T47D (cell line): ENCODE measurements at regions not wholly inside any gene's neighbourhood (a gene's known extent, or its start where the extent isn't known, plus 50 kb on each side); places are given as distances from the start of the nearest gene placed in this dataset.

Experiments used
- DNase-seq, 2 experiments: peaks; one replicate each; pipeline versions ENCODE4 v3.0.0 to v3.0.0-alpha.2; 2011 to 2012; ENCODE audit warnings: low read depth in 1 of 2, low spot score in 1 of 2
- JUND ChIP-seq: IDR thresholded peaks from 2 replicates; pipeline ENCODE4 v1.6.1; 2012; ENCODE audit warnings: low read depth
- in situ Hi-C: cut with HindIII; loops from 2 replicates; pipeline ENCODE4 v1.10.0; 2016; ENCODE audit warnings: low sequenced_read_pairs, low pct_unique_long_range_greater_than_20kb

DNA sequence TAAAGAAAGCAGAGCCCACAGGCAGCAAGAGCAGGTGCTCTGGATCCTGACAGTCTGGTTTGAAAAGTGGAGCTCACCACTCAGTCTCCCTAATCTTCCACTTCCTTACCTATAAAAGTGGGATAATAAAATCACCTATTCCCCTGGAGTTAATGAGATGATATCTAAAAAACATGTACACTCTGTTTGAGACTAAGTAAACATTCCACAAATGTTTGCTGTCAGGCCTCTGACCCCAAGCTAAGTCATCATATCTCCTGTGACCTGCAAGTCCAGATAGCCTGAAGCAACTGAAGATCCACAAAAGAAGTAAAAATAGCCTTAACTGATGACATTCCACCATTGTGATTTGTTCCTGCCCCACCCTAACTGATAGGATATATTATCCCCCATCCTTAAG, 1324.5 kb downstream of the XPNPEP1 start:
- TF ChIP-seq JUND: no peak
- no peak for DNase-seq
- in situ Hi-C loops: no loop called here

DNA sequence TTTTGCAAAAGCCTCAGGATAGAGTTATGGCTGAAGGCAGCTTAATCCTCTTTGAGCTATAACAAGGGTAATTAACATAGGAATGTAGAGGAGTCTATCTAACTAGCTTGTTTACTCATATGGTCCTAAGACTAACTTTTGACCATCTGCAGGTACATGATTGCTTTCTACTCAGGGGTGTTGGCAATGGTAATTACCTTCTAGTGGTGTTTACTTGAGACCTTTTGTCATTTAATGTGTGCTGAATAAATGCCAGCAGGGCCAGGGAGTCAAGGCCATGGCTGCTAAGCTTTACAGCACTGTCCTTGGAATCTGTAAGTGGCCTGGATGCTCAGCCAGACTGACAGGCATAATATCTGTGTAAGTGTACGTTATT, 1325.0 kb downstream of the XPNPEP1 start:
- TF ChIP-seq JUND: no peak
- DNase-seq: no peak
- in situ Hi-C loops: no loop called here

DNA sequence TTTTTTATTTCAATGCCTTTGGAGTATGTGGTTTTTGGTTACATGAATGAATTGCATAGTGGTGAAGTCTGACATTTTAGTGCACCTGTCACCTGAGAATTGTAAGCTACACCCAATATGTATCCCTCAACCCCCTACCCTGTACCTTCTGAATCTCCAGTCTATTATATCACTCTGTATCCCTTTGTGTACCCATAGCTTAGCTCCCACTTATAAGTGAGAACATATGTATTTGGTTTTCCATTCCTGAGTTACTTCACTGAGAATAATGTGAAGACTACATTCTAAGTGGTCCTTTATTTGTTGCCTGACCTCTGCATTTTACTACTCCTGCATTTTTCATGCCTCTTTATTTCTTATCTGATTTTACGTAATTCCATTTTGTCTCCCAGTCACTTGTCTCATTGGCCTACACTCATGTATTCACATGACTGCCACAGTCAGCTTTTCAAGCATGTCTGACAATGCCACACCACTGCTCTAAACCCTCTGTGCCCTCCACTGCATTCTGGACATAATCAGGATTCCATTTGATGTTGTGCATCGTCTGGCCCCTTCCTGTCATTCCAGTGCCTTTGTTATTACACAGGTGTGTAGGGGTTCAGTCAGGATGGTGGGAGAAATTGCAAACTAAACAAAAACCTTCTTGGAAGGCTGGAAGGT, 1325.5 kb downstream of the XPNPEP1 start:
- DNase-seq: no peak
- no peak for TF ChIP-seq JUND
- in situ Hi-C loops: no loop called here

DNA sequence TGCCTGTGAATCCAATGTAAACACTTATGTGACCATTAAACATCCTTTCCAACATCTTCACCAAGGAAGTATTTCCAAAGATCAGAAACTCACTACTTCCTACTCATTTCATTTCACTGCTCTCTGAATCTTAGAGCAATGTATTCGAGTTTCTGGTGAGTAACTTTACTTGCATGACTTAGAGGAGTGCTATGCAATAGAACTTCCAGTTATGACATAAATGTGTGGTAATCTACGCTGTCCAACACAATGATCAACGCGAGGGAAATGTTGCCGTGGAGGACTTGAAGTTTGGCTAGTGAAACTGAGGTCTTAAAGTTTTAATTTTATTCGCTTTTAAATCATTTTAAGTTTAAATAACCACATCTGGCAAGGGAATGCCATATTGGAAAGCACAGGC, 1326.3 kb downstream of the XPNPEP1 start:
- in situ Hi-C loops: no loop called here
- TF ChIP-seq JUND: no peak
- no peak for DNase-seq

DNA sequence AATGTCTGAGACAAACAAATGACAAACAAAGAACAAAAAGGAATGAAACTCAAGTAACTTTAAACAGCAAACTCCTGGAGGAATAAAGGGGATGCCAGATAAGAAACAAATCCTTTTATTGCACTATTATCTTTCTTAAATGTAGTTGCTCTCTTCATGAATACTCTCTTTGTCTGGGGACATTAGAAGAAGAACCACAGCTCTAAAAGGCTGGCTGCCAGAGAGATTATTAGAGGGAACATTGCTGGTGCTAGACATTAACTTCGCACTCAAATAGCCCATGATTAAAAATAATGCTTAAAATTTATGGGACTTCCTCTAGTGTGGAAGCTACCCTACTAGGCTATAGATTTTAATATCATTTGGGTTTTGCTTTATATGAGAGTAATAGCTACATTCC, 1330.4 kb downstream of the XPNPEP1 start:
- in situ Hi-C loops: no loop called here
- TF ChIP-seq JUND: no peak
- no peak for DNase-seq

DNA sequence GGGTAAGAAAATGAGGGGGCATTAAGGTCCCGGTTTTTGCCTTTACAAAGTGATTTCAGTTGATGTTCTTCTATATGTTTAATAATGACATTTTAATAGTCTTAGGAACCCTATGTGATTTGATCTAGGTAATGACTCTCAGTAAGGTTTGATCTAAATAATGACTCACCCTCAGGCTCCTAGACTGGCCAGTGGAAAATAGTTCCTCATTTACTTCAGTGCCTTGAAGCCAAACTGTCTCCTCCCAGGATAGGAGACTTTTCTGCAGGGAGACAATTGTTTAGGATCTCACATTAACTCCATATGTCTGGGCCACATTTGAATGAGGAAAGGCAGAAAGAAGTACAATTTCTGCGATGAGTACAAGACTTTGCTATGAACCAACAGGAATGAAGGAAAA, 1331.9 kb downstream of the XPNPEP1 start:
- DNase-seq: no peak
- no peak for TF ChIP-seq JUND
- in situ Hi-C loops: no loop called here

DNA sequence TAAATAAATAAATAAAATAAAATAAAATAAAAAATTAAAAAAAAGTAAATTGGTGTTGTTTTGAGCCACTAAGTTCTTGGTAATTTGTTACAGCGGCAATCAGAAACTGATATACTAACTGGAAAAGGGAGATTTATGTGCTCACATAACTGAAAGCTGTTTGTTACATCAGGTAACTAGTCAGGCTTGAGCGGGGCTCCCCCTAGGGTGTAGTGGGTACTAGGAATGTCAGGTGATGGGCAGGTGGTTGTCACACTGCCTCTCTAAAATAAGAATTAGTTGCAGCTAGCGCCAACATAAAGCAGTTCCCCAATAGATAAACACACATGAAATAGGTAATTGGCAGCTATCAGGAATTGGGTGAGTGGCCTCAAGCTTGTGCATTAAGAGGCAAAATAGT, 1336.9 kb downstream of the XPNPEP1 start:
- TF ChIP-seq JUND: no peak
- in situ Hi-C loops: no loop called here
- no peak for DNase-seq

DNA sequence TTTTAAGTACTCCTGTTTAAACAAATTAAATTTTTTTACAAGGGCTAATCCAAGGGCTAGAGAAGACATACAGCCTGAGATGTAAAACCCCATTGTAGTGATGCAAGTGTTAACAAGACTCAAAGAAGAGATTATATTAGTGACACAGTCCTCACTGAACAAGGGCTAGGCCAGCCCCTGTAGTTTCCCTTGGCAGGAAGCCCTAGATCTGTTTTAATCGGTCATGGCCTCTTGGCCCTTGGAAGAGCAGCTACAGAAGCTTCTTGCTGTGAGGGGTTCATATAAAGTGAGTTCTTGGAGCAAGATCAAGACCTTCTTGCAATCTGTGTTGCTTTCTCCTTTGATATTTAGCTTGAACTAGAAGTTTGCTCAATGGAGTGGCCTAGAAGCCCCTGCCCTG, 1339.4 kb downstream of the XPNPEP1 start:
- no peak for DNase-seq
- in situ Hi-C loops: no loop called here
- TF ChIP-seq JUND: no peak

DNA sequence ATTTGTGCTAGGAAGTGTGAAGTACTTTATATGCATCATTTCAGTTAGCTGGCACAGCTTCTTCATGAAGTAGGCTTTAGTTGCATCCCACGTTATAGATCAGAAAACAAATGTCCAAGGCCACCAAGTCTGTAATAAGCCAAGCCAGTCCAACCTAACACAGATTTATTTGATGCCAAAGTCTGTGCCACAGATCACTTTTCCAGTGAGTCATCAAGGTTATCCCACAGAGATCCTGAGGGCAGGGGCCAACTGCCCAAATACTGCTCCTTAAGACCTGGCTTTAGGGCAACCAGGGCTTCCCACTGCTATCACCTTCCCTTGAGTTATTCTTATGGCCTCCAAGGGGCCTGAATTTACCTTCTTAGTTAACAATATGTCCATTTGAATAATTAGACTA, 1340.4 kb downstream of the XPNPEP1 start:
- TF ChIP-seq JUND: no peak
- in situ Hi-C loops: no loop called here
- no peak for DNase-seq

DNA sequence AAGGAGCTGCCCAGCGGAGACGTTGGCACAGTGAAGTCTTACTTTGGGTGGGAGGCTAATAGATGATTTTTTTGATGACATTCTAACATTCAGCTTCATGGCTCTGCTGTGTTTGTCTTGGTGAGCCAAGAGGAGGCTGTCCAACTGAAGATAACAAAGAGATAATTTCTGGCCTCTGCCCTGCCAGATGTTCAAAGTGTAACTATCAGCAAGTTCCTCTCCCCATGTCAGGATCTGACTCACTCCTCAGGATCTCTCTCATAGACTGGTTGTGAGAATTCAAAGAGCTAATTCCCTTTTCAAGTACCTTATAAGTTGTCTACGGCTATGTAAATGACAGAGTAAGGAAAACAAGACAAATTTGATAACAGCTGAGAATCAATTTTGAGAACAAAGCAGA, 1340.9 kb downstream of the XPNPEP1 start:
- in situ Hi-C loops: no loop called here
- no peak for DNase-seq
- no peak for TF ChIP-seq JUND

DNA sequence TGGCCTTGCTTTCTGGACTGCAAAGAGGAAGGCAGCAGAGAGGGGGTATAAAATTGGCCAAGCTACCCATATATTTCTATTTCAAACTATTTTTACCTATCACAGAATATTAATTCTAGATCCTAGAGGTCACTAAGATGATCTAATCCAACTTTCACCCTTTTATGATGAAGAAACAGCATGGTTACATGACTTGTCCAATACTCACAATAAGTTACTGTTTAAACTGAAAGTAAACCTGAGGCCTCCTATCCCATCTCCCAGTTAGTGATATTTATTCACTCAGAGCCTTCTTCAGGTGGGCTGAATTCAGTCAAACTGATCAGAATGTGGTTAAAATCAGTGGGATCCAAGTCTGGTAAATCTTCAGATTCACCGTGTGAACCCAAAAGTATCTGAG, 1345.1 kb downstream of the XPNPEP1 start:
- in situ Hi-C loops: no loop called here
- no peak for TF ChIP-seq JUND
- no peak for DNase-seq

DNA sequence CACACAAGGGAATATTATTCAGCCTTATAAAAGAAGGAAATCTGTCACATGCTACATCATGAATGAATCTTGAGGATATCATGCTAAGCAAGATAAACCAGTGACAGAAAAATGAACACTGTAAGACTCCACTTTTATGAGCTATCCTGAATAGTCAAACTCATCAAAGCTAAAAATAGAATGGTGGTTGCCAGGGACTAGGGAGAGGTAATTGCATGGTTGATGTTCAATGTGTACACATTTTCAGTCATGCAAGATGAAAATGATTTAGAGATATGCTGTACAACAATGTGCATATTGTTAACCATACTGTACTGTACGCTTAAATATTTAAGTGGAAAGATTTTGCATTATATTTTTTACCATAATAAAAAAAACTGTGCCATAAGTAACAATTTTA, 1349.1 kb downstream of the XPNPEP1 start:
- no peak for DNase-seq
- in situ Hi-C loops: no loop called here
- no peak for TF ChIP-seq JUND

DNA sequence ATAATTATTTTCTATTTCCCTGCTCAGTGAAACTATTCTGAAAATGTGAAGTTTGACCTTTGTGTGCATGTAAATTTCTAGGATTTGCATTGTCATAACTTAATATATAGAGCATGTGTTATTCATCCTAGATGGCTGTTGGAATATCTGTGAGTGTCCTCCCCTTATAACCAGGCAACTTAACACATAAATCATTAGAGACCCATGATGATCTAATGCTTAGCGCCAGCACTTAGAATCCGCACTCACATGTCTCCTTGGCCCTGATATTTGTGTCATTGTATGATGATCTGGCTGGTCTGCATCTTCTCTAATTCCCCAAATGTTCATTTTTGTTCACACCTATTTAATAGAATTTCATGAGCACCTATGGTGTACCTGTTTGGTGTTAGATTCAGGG, 1354.5 kb downstream of the XPNPEP1 start:
- DNase-seq: no peak

More for the DNA sequence above, 1354.5 kb downstream of the XPNPEP1 start:
- in situ Hi-C loops: no loop called here
- TF ChIP-seq JUND: no peak
